ENCODE measurements at regions not wholly inside any gene's neighbourhood (a gene's known extent, or its start where the extent isn't known, plus 50 kb on each side); places are given as distances from the start of the nearest gene placed in this dataset.
"Not testable (repeated sequence)": the region's sequence is repeated elsewhere in the genome, so short reads cannot be mapped to it uniquely, and the experiment has no call there.

DNA sequence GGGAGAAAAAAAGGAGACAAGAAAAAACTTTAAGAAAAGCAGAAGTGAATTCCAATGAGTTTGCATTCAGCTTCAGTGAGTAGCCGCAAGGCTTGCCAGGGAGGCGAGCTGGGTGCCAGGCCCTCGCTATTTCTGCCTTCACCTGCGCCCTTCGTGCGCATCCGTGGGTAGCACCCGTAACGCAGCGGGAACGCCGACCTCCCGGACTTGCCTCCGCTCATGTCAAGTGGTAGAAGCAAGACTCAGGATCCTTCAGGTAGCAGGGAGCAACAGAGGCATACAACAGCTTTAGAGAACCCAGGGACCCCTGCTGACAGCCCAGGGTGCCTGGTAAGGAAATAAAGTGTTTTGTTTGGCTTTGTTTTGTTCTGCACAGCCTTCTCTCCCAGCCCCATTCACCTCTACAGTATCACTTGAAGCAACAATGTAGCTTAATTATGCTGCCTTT is 140.0 kb upstream of the BCOR start:
- Mint-ChIP-seq H3K9me3 (no peaks in the 10 kb centered on the region), H3K27ac (no peak overlapping the region), H3K4me3 (no peak overlapping the region), H3K4me1 (ENCODE audit: unreplicated experiment) (no peaks in the 10 kb centered on the region), H3K27me3 (no peaks in the 10 kb centered on the region), H3K36me3 (no peaks in the 10 kb centered on the region)
- TF ChIP-seq, protein P1, sequence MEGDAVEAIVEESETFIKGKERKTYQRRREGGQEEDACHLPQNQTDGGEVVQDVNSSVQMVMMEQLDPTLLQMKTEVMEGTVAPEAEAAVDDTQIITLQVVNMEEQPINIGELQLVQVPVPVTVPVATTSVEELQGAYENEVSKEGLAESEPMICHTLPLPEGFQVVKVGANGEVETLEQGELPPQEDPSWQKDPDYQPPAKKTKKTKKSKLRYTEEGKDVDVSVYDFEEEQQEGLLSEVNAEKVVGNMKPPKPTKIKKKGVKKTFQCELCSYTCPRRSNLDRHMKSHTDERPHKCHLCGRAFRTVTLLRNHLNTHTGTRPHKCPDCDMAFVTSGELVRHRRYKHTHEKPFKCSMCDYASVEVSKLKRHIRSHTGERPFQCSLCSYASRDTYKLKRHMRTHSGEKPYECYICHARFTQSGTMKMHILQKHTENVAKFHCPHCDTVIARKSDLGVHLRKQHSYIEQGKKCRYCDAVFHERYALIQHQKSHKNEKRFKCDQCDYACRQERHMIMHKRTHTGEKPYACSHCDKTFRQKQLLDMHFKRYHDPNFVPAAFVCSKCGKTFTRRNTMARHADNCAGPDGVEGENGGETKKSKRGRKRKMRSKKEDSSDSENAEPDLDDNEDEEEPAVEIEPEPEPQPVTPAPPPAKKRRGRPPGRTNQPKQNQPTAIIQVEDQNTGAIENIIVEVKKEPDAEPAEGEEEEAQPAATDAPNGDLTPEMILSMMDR (conservative IDR thresholded peaks at IDR 0.05), result no peak
- DNase-seq (ENCODE audit: extremely low spot score, unreplicated experiment), result no peak

DNA sequence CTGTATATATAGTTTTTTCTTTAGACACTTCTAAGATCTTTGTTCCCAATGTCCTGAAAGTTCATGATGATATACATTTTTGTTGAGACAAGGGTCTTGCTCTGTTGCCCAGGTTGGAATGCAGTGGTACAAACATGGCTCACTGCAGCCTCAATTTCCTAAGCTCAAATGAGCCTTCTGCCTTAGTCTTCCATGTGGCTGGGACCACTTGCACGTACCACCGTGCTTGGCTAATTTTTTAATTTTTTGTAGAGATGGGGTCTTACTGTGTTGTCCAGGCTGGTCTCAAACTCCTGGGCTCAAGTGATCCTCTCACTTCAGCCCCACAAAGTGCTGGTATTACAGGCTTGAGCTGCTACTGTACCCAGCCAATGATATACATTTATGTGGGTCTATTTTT is 132.9 kb upstream of the BCOR start:
- Mint-ChIP-seq H3K27me3 (no peaks in the 10 kb centered on the region), H3K4me3 (no peak overlapping the region), H3K4me1 (ENCODE audit: unreplicated experiment) (no peaks in the 10 kb centered on the region), H3K36me3 (no peaks in the 10 kb centered on the region), H3K9me3 (no peaks in the 10 kb centered on the region), H3K27ac (no peak overlapping the region)
- DNase-seq (ENCODE audit: extremely low spot score, unreplicated experiment), result no peak
- TF ChIP-seq, protein P1 (conservative IDR thresholded peaks at IDR 0.05), result no peak

DNA sequence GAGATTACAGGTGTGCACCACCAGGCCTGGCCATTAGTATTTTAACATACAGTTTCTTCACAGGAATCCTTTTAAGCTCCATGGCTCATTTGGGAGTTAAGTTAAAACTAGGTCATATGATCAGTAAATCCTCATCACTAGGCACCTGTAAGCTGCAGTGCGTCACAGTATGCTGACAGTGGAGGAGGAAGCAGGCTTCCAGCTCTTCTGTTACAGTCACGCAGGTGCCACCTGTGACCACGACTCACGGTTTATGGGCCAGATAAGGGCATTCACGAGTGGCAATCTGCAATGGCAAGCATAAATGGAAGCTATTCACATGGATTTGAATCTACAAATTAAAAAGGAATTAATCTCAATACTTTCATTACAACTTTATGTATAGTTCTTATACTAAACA is 129.4 kb upstream of the BCOR start:
- no peaks in the 10 kb centered on the region for H3K9me3 Mint-ChIP-seq

DNA sequence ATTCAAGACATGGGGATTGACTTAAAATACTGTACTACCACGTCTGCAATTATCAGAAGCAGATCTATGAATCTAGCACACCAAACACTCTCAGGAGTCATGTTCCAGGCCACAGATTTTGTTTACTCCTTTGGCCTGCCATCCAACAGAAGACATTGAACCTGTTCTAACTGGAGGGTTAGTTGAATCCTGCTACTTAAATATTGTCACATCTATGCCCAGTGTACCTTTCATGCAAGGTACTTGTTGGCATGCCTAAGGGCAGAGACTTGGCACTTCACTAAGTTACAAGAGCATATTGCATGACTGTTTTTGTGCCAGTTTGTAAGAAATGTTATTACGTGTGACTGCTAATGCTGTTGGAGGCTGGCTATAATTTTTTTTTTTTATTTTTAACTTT is 126.9 kb upstream of the BCOR start:
- no peaks in the 10 kb centered on the region for H3K36me3 Mint-ChIP-seq
- TF ChIP-seq, protein P1 (conservative IDR thresholded peaks at IDR 0.05), result no peak

More for the DNA sequence above, 129.4 kb upstream of the BCOR start:
- no peak overlapping the region for H3K27ac Mint-ChIP-seq
- H3K4me1 Mint-ChIP-seq (ENCODE audit: unreplicated experiment), result no peaks in the 10 kb centered on the region
- H3K27me3 Mint-ChIP-seq, result no peaks in the 10 kb centered on the region
- TF ChIP-seq, protein P1 (conservative IDR thresholded peaks at IDR 0.05), result no peak
- DNase-seq (ENCODE audit: extremely low spot score, unreplicated experiment), result no peak
- no peak overlapping the region for H3K4me3 Mint-ChIP-seq
- H3K36me3 Mint-ChIP-seq, result no peaks in the 10 kb centered on the region

DNA sequence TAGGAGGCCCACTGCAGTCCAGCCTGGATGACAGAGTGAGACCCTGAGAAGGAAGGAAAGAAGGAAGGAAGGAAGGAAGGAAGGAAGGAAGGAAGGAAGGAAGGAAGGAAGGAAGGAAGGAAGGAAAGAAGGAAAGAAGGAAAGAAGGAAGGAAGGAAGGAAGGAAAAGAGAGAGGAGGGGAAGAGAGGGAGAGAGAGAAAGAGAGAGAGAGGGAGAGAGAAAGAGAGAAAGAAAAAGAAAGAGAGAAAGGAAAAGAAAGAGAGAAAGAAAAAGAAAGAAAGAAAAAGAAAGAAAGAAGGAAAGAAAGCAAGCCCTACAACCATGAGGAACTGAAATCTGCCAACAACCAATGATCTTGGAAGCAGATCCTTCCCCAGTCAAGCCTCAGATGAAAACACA is 124.9 kb upstream of the BCOR start:
- not testable (repeated sequence) for DNase-seq (ENCODE audit: extremely low spot score, unreplicated experiment); H3K36me3 Mint-ChIP-seq; H3K27me3 Mint-ChIP-seq; H3K4me1 Mint-ChIP-seq (ENCODE audit: unreplicated experiment); H3K9me3 Mint-ChIP-seq; H3K27ac Mint-ChIP-seq; H3K4me3 Mint-ChIP-seq

More for the DNA sequence above, 126.9 kb upstream of the BCOR start:
- Mint-ChIP-seq H3K9me3 (no peaks in the 10 kb centered on the region), H3K27ac (no peak overlapping the region), H3K4me3 (no peak overlapping the region), H3K27me3 (no peaks in the 10 kb centered on the region), H3K4me1 (ENCODE audit: unreplicated experiment) (no peaks in the 10 kb centered on the region)
- no peak for DNase-seq (ENCODE audit: extremely low spot score, unreplicated experiment)

DNA sequence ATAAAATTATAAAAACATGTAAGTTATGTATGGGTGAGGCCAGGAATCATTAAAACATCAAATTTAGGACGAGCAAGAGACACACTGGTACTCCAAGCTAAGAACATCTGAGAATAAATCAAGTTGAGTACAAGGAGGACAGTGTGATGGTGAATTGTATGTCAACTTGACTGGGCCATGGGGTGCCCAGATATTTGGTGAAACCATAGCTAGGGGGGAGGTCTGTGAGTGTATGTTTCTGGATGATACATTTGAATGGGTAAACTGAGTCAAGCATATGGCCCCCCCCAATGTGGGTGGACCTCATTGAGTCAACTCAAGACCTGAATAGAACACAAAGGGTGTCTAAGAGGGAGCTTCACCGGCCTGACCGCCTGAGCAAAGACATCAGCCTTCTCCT is 115.3 kb upstream of the BCOR start:
- Mint-ChIP-seq H3K36me3 (no peaks in the 10 kb centered on the region), H3K27me3 (no peaks in the 10 kb centered on the region), H3K4me1 (ENCODE audit: unreplicated experiment) (no peaks in the 10 kb centered on the region), H3K9me3 (peaks cover 8% of the 10 kb centered on the region), H3K4me3 (no peak overlapping the region), H3K27ac (no peak overlapping the region)
- DNase-seq (ENCODE audit: extremely low spot score, unreplicated experiment), result no peak
- TF ChIP-seq, protein P1 (conservative IDR thresholded peaks at IDR 0.05), result no peak
